Bronchial epithelial cell (primary cell): ENCODE measurements at regions not wholly inside any gene's neighbourhood (a gene's known extent, or its start where the extent isn't known, plus 50 kb on each side); places are given as distances from the start of the nearest gene placed in this dataset.
A peak's percentile ranks its signal among the peaks of the same experiment; 100 is the strongest.

Experiments used
- DNase-seq: peaks from one replicate; pipeline ENCODE4 v3.0.0-alpha.2; 2010; ENCODE audit warnings: low read depth
- FAIRE-seq: peaks from 2 replicates; lab custom pipeline; 2011; peaks lifted over from hg19 to GRCh38; lab: Jason Lieb, UNC
- H3K27me3 ChIP-seq: 2 replicates; pipeline ENCODE4 v1.5.1; 2011; ENCODE audit warnings: low read length; ENCODE audit not compliant: control insufficient read depth, insufficient read depth
- H3K36me3 ChIP-seq: 2 replicates; pipeline ENCODE4 v1.5.1; 2011; ENCODE audit warnings: low read length; ENCODE audit not compliant: control insufficient read depth, insufficient read depth
- H3K4me3 ChIP-seq: 2 replicates; pipeline ENCODE4 v1.5.1; 2011; ENCODE audit warnings: mild to moderate bottlenecking, low read depth, low read length, control low read depth
- CTCF ChIP-seq: IDR thresholded peaks from 2 replicates; pipeline ENCODE4 v1.5.1; 2011; ENCODE audit warnings: mild to moderate bottlenecking, moderate library complexity, low read length, control low read depth, inconsistent platforms; ENCODE audit not compliant: insufficient read depth, severe bottlenecking

- H3K36me3 ChIP-seq = no peaks in the 10 kb centered on the region
- TF ChIP-seq CTCF = no peak
- no peak for DNase-seq
- no peak for FAIRE-seq
- H3K27me3 ChIP-seq = no peaks in the 10 kb centered on the region
- no peak overlapping the region for H3K4me3 ChIP-seq
Observed at GRCh38 chr4:126250006-126250405, 935.3 kb downstream of the FAT4 start.

GRCh38 chr4:126251169-126251568, 936.4 kb downstream of the FAT4 start:
- no peaks in the 10 kb centered on the region for H3K27me3 ChIP-seq
- TF ChIP-seq CTCF = no peak
- H3K4me3 ChIP-seq = no peak overlapping the region
- no peak for FAIRE-seq
- DNase-seq = no peak
- H3K36me3 ChIP-seq = no peaks in the 10 kb centered on the region

GRCh38 chr4:126262665-126263064, 947.9 kb downstream of the FAT4 start:
- FAIRE-seq = no peak
- no peak for TF ChIP-seq CTCF
- no peak for DNase-seq
- H3K4me3 ChIP-seq = no peak overlapping the region
- no peaks in the 10 kb centered on the region for H3K36me3 ChIP-seq
- no peaks in the 10 kb centered on the region for H3K27me3 ChIP-seq

- no peaks in the 10 kb centered on the region for H3K27me3 ChIP-seq
- DNase-seq = peak; percentile 71
- no peak for FAIRE-seq
- no peak for TF ChIP-seq CTCF
- H3K4me3 ChIP-seq = no peak overlapping the region
- no peaks in the 10 kb centered on the region for H3K36me3 ChIP-seq
Observed at GRCh38 chr4:126264839-126265238, 950.1 kb downstream of the FAT4 start.

- no peak for TF ChIP-seq CTCF
- FAIRE-seq = no peak
Observed at GRCh38 chr4:126265888-126266287, 951.1 kb downstream of the FAT4 start.

GRCh38 chr4:126267689-126268088, 952.9 kb downstream of the FAT4 start:
- H3K27me3 ChIP-seq = no peaks in the 10 kb centered on the region
- no peak for FAIRE-seq
- no peak for TF ChIP-seq CTCF
- H3K36me3 ChIP-seq = no peaks in the 10 kb centered on the region
- H3K4me3 ChIP-seq = no peak overlapping the region
- peak; percentile 55 for DNase-seq

More at GRCh38 chr4:126265888-126266287, 951.1 kb downstream of the FAT4 start:
- Histone ChIP-seq H3K27me3 (no peaks in the 10 kb centered on the region), H3K36me3 (no peaks in the 10 kb centered on the region), H3K4me3 (no peak overlapping the region)
- DNase-seq = peak; percentile 24
